ENCODE measurements at regions not wholly inside any gene's neighbourhood (a gene's known extent, or its start where the extent isn't known, plus 50 kb on each side); places are given as distances from the start of the nearest gene placed in this dataset.

DNA sequence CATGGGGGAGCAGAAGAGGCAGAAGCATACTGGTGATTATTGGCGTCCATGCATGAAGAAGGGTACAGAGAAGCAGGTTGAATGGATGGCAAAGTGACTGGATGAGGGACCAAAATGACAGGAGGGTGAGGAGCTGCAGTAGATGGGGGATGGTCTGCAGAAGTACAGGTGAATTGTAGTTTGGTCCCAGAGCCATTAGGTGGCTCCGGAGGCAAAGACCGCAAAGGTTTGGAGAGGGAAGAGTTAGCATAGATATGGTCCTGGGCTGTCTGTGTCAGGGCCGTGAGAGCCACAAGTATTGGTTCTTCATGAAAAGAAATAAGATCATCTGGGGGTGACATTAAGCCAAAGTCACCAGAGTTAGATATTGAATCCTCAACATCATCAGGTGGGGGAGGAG, 59.0 kb upstream of the ZNF726 start:
- Mint-ChIP-seq H3K36me3 (no peaks in the 10 kb centered on the region), H3K4me3 (no peak overlapping the region), H3K27me3 (ENCODE audit: insufficient read depth, low read depth) (no peaks in the 10 kb centered on the region), H3K9me3 (peaks cover 59% of the 10 kb centered on the region), H3K27ac (no peak overlapping the region), H3K4me1 (no peaks in the 10 kb centered on the region)
- Histone ChIP-seq H4K20me1 (ENCODE audit: low read depth) (no peaks in the 10 kb centered on the region), H3K9me3 (ENCODE audit: low read depth) (no peaks in the 10 kb centered on the region), H3K27ac (no peak overlapping the region), H3F3A (ENCODE audit: low read depth) (no peaks in the 10 kb centered on the region), H3K4me3 (no peak overlapping the region), H3K4me1 (no peaks in the 10 kb centered on the region), H3K27me3 (no peaks in the 10 kb centered on the region), H3K9ac (no peak overlapping the region), H3K36me3 (no peaks in the 10 kb centered on the region), H3K79me2 (ENCODE audit: low read depth) (no peaks in the 10 kb centered on the region), H2AFZ (replicated peaks) (no peak overlapping the region), H3K4me2 (no peak overlapping the region)
- DNase-seq (ENCODE audit: low spot score), result no peak
- TF ChIP-seq EZH2phosphoT487 (IDR thresholded peaks at IDR 0.05) (no peak), EZH2 (IDR thresholded peaks at IDR 0.05) (no peak)
- TF ChIP-seq, protein P1, sequence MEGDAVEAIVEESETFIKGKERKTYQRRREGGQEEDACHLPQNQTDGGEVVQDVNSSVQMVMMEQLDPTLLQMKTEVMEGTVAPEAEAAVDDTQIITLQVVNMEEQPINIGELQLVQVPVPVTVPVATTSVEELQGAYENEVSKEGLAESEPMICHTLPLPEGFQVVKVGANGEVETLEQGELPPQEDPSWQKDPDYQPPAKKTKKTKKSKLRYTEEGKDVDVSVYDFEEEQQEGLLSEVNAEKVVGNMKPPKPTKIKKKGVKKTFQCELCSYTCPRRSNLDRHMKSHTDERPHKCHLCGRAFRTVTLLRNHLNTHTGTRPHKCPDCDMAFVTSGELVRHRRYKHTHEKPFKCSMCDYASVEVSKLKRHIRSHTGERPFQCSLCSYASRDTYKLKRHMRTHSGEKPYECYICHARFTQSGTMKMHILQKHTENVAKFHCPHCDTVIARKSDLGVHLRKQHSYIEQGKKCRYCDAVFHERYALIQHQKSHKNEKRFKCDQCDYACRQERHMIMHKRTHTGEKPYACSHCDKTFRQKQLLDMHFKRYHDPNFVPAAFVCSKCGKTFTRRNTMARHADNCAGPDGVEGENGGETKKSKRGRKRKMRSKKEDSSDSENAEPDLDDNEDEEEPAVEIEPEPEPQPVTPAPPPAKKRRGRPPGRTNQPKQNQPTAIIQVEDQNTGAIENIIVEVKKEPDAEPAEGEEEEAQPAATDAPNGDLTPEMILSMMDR (IDR thresholded peaks at IDR 0.05), result no peak

DNA sequence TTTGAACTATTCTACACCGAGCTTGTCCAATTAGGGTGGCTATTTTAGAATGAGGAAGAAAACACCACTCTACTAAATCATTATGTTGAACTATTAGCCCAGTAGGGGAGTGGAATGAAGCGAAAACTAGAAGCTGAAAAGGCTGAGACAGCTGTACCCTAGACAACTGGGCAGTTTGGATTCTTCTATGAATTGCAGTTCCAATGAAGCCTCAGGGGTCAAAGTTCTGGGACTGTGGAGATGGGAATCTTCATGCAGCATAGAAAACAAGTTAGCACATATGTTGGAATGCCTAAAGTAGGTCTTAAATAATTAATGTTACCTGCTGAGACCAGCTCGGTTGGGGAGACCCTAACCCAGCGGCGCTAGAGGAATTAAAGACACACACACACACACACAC, 62.7 kb upstream of the ZNF726 start:
- Mint-ChIP-seq H3K27ac (no peak overlapping the region), H3K36me3 (no peaks in the 10 kb centered on the region), H3K27me3 (ENCODE audit: insufficient read depth, low read depth) (no peaks in the 10 kb centered on the region), H3K4me1 (no peaks in the 10 kb centered on the region), H3K4me3 (no peak overlapping the region), H3K9me3 (peaks cover 74% of the 10 kb centered on the region)
- TF ChIP-seq, protein P1 (IDR thresholded peaks at IDR 0.05), result no peak
- no peak for TF ChIP-seq EZH2phosphoT487 (IDR thresholded peaks at IDR 0.05)
- TF ChIP-seq EZH2 (IDR thresholded peaks at IDR 0.05), result no peak
- Histone ChIP-seq H3F3A (ENCODE audit: low read depth) (no peaks in the 10 kb centered on the region), H3K36me3 (no peaks in the 10 kb centered on the region), H3K27ac (no peak overlapping the region), H3K4me2 (no peak overlapping the region), H3K9me3 (ENCODE audit: low read depth) (no peaks in the 10 kb centered on the region), H3K4me3 (no peak overlapping the region), H3K79me2 (ENCODE audit: low read depth) (no peaks in the 10 kb centered on the region), H2AFZ (replicated peaks) (no peak overlapping the region), H4K20me1 (ENCODE audit: low read depth) (no peaks in the 10 kb centered on the region), H3K9ac (no peak overlapping the region), H3K4me1 (no peaks in the 10 kb centered on the region), H3K27me3 (no peaks in the 10 kb centered on the region)
- no peak for DNase-seq (ENCODE audit: low spot score)

DNA sequence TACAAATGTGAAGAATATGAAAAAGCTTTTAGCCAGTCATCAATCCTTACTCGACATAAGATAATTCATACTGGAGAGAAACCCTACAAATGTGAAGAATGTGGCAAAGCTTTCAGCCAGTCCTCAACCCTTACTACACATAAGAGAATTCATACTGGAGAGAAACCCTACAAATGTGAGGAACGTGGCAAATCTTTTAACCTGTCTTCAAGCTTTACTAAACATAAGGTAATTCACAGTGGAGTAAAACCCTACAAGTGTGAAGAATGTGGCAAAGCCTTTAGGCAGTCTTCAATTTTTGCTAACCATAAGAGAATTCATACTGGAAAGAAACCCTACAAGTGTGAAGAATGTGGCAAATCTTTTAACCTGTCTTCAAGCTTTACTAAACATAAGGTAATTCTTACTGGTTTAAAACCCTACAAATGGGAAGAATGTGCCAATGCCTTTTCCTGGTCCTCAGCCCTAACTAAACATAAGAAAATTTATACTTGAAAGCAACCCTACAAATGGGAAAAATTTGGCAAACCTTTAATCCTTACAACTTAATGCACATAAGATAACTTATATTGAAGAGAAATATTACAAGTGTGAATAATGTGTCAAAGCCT, 74.1 kb upstream of the ZNF681 start:
- no peaks in the 10 kb centered on the region for H3K4me1 Mint-ChIP-seq
- Histone ChIP-seq H3K4me3 (no peak overlapping the region), H3K79me2 (ENCODE audit: low read depth) (no peaks in the 10 kb centered on the region), H2AFZ (replicated peaks) (no peak overlapping the region), H3K4me2 (no peak overlapping the region), H3K27me3 (no peaks in the 10 kb centered on the region), H3K4me1 (no peaks in the 10 kb centered on the region), H3K36me3 (no peaks in the 10 kb centered on the region), H3K9me3 (ENCODE audit: low read depth) (peaks cover 72% of the 10 kb centered on the region), H3K27ac (no peak overlapping the region), H3K9ac (no peak overlapping the region), H3F3A (ENCODE audit: low read depth) (peaks cover 6% of the 10 kb centered on the region), H4K20me1 (ENCODE audit: low read depth) (no peaks in the 10 kb centered on the region)
- H3K27me3 Mint-ChIP-seq (ENCODE audit: insufficient read depth, low read depth), result no peaks in the 10 kb centered on the region
- H3K9me3 Mint-ChIP-seq, result peaks cover 74% of the 10 kb centered on the region
- TF ChIP-seq EZH2 (IDR thresholded peaks at IDR 0.05), result no peak
- no peak for TF ChIP-seq EZH2phosphoT487 (IDR thresholded peaks at IDR 0.05)
- TF ChIP-seq, protein P1 (IDR thresholded peaks at IDR 0.05), result no peak
- no peak for DNase-seq (ENCODE audit: low spot score)
- H3K27ac Mint-ChIP-seq, result no peak overlapping the region
- no peak overlapping the region for H3K4me3 Mint-ChIP-seq
- H3K36me3 Mint-ChIP-seq, result peaks cover 13% of the 10 kb centered on the region

All from neural progenitor cell (in vitro differentiated cells).